Natural killer cell treated with Interleukin-12 subunit alpha and Interleukin-12 subunit beta and Interleukin-15 and Interleukin-18, amount 100 ng/mL, for 72 hours (primary cell): ENCODE measurements at regions not wholly inside any gene's neighbourhood (a gene's known extent, or its start where the extent isn't known, plus 50 kb on each side); places are given as distances from the start of the nearest gene placed in this dataset.

ENCODE experiments used
- ATAC-seq, 2 donors: fragments of 150-1000 bp; cut with Tn5 transposase in 1 of 2; sonication (Bioruptor Pico), chemical (Tn5 transposase) in 1 of 2; 2 replicates each; pipeline ENCODE4 v1.10.0; 2021
- DNase-seq: peaks from one replicate; pipeline ENCODE4 v3.0.0; 2022; ENCODE audit warnings: low spot score
- H3K27ac Mint-ChIP-seq, 2 donors: 1 replicate in 1 of 2; 2 replicates in 1 of 2; pipeline ENCODE4 v1.8.0; 2022; ENCODE audit warnings: mixed read lengths in 2 of 2, mild to moderate bottlenecking in 1 of 2, moderate library complexity in 1 of 2
- H3K27me3 Mint-ChIP-seq, 2 donors: 1 replicate in 1 of 2; 2 replicates in 1 of 2; pipeline ENCODE4 v1.8.0; 2022; ENCODE audit warnings: mixed read lengths in 2 of 2
- H3K36me3 Mint-ChIP-seq: one replicate; pipeline ENCODE4 v1.8.0; 2022; ENCODE audit warnings: mixed read lengths
- H3K4me1 Mint-ChIP-seq, 2 donors: 1 replicate in 1 of 2; 2 replicates in 1 of 2; pipeline ENCODE4 v1.8.0; 2022; ENCODE audit warnings: low read depth in 2 of 2, mixed read lengths in 2 of 2, mild to moderate bottlenecking in 1 of 2
- H3K4me3 Mint-ChIP-seq: one replicate; pipeline ENCODE4 v1.8.0; 2022; ENCODE audit warnings: mixed read lengths
- H3K9me3 Mint-ChIP-seq: 2 replicates; pipeline ENCODE4 v1.8.0; 2022; ENCODE audit warnings: mixed read lengths

DNA sequence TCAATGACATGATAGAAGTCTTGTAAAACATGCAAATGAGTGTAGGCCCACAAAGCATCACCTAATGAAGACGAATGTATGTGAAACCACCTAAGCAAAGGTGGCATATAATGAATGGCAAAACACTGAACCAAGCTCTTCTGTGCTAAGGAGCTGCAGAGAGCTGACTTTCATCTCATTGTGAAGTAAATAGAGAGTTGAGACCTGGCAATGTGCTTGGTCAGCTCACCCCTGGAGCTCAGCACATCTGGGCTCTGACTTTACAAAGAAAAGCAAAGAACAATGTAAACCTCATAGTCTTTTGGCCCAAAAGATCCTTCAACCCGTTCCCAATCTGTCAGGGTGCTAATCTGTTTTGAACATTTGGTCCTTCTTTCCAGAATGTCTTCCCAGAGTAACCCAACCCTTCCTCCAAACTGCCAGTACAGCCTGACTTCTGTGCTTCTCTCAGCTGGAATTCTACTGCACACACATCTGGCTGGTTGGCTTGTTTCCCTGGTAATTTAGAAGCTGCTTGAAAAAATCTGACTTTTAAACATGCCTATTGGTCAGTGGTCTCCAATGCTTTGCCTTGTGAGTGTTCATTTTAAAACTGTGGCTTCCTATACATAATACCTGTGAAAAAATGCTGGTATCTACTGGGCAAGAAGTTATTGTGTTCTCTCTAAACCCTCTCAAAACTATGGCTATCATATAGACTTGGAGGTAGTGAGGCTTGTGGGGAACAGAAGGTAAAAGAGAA lies 101.7 kb downstream of the CD200R1L start:
- DNase-seq = no peak
- no peak for ATAC-seq
- H3K4me1 Mint-ChIP-seq = peaks cover under 1 to 3% of the 10 kb centered on the region in 2 donors
- H3K36me3 Mint-ChIP-seq = no peaks in the 10 kb centered on the region
- peak overlapping the region in 1 of 2 donors; percentile 34 for H3K27ac Mint-ChIP-seq
- no peaks in the 10 kb centered on the region for H3K9me3 Mint-ChIP-seq
- no peaks in the 10 kb centered on the region for H3K27me3 Mint-ChIP-seq
- no peak overlapping the region for H3K4me3 Mint-ChIP-seq

DNA sequence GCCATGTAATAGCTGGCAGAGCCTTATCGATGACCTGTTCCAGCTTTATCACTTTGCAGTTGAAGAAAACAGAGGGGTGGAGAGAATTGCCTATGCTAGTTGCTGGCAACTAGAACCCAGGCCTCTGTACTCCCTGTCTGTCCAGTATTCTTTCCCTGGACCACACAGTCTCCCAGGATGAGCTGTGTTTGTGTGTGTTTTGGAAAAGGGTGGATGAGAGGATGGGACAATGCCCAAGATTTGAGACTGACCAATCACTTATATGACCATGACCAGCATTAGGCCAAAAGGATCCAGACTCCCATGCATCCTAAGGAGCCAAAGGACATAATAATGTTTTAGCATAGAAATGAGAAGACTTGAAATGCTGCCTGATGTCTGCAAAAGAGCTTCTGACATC lies 102.6 kb downstream of the CD200R1L start:
- peaks cover 9 to 10% of the 10 kb centered on the region in 2 donors for H3K4me1 Mint-ChIP-seq
- peak overlapping the region in 1 of 2 donors; percentile 32 for H3K27ac Mint-ChIP-seq
- H3K4me3 Mint-ChIP-seq = no peak overlapping the region
- H3K9me3 Mint-ChIP-seq = no peaks in the 10 kb centered on the region
- no peaks in the 10 kb centered on the region for H3K27me3 Mint-ChIP-seq
- ATAC-seq (no peak), DNase-seq (no peak)
- H3K36me3 Mint-ChIP-seq = no peaks in the 10 kb centered on the region

DNA sequence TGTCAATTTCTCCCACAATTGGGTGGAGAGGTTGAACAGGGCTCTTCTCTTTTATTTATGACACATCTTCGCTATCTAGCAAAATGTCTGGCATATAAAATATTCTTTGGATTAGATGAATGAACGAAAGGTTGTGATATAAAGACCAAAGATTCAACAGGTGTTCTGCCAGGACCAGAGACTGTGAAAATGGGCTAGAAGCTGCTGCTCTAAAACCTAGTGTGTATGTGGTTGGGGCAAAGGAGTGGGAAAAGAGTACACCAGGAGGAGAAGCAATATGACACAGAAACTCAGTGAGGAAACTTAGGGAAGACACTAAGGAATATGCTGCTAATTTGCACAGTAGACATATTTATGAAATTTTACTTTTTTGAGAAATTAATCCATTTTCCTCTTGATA lies 102.0 kb upstream of the CCDC80 start:
- Mint-ChIP-seq H3K27ac (no peak overlapping the region), H3K36me3 (no peaks in the 10 kb centered on the region), H3K4me1 (peaks cover 9 to 10% of the 10 kb centered on the region in 2 donors), H3K27me3 (no peaks in the 10 kb centered on the region), H3K4me3 (no peak overlapping the region), H3K9me3 (no peaks in the 10 kb centered on the region)
- DNase-seq (no peak), ATAC-seq (no peak)

DNA sequence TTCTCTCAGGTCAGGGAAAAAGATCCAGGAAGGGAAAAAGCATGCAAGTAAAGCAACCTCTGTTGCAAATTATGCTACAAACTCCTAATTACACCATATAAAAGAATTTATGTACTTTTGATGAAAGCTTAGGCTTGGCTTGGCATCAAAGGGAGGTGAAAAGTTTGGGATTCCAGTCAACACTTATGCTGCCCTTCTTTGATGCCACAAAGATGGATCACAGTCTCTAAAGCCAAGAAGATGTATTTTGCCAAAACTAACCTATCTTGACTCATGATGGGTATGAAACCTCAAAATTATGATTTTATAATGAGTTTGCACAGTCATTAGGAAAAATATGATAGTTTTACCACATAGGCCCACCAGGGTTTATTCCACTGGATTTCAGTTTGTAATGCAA lies 101.0 kb upstream of the CCDC80 start:
- Mint-ChIP-seq H3K27ac (peak overlapping the region in 1 of 2 donors; percentile 14), H3K36me3 (no peaks in the 10 kb centered on the region), H3K9me3 (no peaks in the 10 kb centered on the region), H3K27me3 (no peaks in the 10 kb centered on the region), H3K4me1 (peaks cover 12 to 13% of the 10 kb centered on the region in 2 donors), H3K4me3 (no peak overlapping the region)
- no peak for ATAC-seq
- no peak for DNase-seq

DNA sequence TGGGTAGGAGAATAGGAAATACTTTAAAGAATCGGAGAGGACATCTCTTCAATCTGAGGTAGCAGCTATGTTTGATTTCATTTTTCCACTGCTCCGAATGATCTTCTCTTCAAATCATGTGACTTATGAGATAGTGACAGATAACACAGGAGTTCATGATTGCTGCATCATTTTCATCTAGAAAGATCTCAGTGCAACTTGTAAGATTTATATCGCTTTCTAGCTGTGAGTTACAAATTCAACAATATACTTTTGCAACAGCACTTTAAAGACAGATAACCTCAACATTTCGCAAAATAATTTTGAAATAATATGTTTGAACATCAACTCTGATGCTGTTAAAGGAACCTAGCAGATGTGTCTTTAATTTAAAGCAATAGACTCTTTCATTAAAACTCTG lies 99.9 kb upstream of the CCDC80 start:
- Mint-ChIP-seq H3K4me3 (no peak overlapping the region), H3K4me1 (peaks cover 14 to 25% of the 10 kb centered on the region in 2 donors), H3K27me3 (no peaks in the 10 kb centered on the region), H3K27ac (peak overlapping the region; percentile 14 to 22), H3K9me3 (no peaks in the 10 kb centered on the region), H3K36me3 (no peaks in the 10 kb centered on the region)
- no peak for DNase-seq
- peak in 1 of 2 donors; percentile 52 for ATAC-seq

DNA sequence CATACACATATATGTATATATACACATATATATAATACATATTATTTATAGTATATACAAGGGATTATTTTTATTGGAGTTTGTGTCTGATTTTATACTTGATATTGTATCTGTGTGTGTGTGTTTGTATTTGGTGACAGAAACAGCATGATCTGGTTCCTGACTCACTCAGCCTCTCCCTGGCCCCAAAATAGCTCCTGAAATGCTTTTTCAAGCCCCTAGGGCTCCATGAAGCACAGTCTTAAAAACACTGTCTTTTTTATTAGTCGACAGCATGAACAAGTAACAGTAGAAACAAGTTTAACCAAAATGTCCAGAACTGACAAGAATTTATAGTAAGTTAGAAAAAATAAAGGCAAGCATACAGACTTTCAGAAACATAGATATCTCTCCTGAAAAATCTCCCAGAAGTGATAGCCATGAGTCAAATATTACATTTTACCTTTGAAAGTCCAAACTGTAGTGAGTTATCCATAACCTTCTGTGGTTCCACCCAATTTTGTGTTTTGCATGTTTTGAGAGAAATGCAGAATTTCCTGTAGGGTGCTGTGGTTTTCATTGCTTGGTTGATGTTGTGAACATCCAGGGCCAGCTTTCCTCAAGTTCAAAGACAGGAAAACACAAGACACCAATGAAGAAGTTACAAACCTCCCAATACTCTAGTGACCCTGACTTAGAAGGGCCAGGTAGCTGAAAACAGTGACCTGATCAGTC lies 98.5 kb upstream of the CCDC80 start:
- peak overlapping the region in 1 of 2 donors; percentile 14 for H3K27ac Mint-ChIP-seq
- no peak overlapping the region for H3K4me3 Mint-ChIP-seq
- ATAC-seq (no peak), DNase-seq (no peak)
- no peaks in the 10 kb centered on the region for H3K36me3 Mint-ChIP-seq
- H3K9me3 Mint-ChIP-seq = no peaks in the 10 kb centered on the region
- no peaks in the 10 kb centered on the region for H3K27me3 Mint-ChIP-seq
- peaks cover 19 to 33% of the 10 kb centered on the region in 2 donors for H3K4me1 Mint-ChIP-seq

DNA sequence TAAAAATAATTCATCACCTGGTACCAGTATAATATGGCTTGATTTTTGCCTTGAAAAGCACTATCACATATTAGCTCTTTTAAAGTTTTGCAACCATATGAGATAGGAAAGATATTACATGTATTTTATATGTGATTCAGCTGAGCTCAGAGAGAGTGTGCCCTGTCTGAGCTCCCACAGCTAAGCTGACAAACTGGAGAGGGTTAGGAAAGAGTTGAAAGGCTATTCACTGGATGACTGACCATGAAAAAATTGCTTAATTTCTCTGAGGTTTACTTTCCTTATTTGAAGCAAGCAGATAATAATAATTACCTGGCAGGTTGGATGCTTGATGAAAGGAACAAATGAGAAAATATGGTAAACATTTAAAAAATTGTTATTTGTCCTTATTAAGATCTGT lies 97.4 kb upstream of the CCDC80 start:
- Mint-ChIP-seq H3K4me3 (no peak overlapping the region), H3K9me3 (no peaks in the 10 kb centered on the region), H3K27me3 (no peaks in the 10 kb centered on the region), H3K36me3 (no peaks in the 10 kb centered on the region), H3K4me1 (peaks cover 19 to 33% of the 10 kb centered on the region in 2 donors), H3K27ac (no peak overlapping the region)
- DNase-seq (no peak), ATAC-seq (no peak)

DNA sequence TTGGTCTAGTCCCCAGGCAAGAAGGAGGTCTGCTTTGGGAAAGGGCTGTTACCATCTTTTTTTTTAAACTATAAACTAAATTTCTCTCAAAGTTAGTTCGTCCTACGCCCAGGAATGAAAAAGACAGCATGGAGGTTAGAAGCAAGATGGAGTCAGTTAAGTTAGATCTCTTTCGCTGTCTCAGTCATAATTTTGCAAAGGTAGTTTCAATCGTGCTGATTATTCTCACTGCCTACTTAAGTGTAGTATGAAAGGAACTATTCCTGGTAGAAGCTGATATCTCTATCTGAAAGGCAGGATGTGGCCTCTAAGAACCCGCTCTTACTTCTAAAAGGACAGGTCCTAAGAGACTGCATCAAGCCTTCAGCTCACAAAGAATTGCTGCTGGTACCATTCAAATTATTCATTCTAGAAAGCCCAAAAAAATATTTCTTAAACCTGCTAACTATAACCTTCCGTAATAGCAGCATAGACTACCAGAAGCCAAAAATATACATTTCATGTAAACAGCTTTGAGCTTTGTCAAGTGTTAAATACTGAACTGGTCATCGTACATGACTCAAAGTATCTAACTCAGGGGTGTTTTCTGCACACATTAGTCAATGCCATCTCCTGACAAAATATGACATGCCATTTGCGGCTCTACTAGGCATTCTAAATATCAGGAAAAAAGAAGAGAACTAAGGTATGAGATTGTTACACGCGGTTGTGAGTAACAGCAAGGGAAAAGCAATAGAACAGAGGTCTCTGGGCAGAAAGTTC lies 96.0 kb upstream of the CCDC80 start:
- Mint-ChIP-seq H3K4me3 (no peak overlapping the region), H3K27me3 (no peaks in the 10 kb centered on the region), H3K4me1 (peaks cover 19 to 33% of the 10 kb centered on the region in 2 donors), H3K36me3 (no peaks in the 10 kb centered on the region), H3K27ac (peak overlapping the region; percentile 20 to 64), H3K9me3 (no peaks in the 10 kb centered on the region)
- ATAC-seq = peak in 1 of 2 donors; percentile 47
- no peak for DNase-seq

DNA sequence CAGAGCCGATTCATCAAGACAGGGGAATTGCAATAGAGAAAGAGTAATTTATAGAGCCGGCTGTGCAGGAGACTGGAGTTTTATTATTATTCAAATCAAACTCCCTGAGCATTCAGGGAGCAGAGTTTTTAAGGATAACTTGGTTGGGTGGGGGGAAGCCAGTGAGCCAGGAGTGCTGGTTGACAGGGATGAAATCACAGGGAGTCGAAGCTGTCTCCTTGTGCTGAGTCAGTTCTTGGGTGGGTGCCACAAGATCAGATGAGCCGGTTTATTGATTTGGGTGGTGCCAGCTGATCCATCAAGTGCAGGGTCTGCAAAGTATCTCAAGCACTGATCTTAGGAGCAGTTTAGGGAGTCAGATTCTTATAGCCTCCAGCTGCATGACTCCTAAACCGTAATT lies 95.4 kb upstream of the CCDC80 start:
- no peaks in the 10 kb centered on the region for H3K27me3 Mint-ChIP-seq
- no peaks in the 10 kb centered on the region for H3K9me3 Mint-ChIP-seq
- H3K4me3 Mint-ChIP-seq = no peak overlapping the region

DNA sequence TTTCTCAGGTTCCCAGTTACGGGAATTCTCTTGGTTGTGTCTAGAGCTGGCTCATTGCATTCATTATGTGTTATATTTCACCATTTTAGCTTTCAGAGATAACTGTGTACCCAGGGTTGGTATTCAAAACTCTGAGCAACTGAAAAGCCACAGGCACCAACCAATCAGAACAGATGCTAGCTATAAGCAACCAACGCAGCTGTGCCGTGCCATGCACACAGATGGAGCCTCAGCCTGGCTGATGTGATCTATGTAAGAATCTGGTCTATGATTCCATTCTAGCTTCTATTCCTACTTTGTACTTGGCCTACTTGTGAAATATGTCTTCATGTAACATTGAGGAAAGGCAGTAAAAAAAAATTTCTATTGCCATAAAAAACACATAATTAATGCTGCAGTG lies 95.0 kb upstream of the CCDC80 start:
- H3K4me1 Mint-ChIP-seq = peaks cover 19 to 33% of the 10 kb centered on the region in 2 donors
- H3K27me3 Mint-ChIP-seq = no peaks in the 10 kb centered on the region
- peak overlapping the region; percentile 20 to 64 for H3K27ac Mint-ChIP-seq
- H3K4me3 Mint-ChIP-seq = no peak overlapping the region
- H3K9me3 Mint-ChIP-seq = no peaks in the 10 kb centered on the region
- no peak for DNase-seq
- no peaks in the 10 kb centered on the region for H3K36me3 Mint-ChIP-seq
- no peak for ATAC-seq

More for the DNA sequence above, 95.4 kb upstream of the CCDC80 start:
- H3K36me3 Mint-ChIP-seq = no peaks in the 10 kb centered on the region
- H3K4me1 Mint-ChIP-seq = peaks cover 19 to 33% of the 10 kb centered on the region in 2 donors
- ATAC-seq = no peak
- DNase-seq = no peak
- H3K27ac Mint-ChIP-seq = peak overlapping the region; percentile 20 to 64

DNA sequence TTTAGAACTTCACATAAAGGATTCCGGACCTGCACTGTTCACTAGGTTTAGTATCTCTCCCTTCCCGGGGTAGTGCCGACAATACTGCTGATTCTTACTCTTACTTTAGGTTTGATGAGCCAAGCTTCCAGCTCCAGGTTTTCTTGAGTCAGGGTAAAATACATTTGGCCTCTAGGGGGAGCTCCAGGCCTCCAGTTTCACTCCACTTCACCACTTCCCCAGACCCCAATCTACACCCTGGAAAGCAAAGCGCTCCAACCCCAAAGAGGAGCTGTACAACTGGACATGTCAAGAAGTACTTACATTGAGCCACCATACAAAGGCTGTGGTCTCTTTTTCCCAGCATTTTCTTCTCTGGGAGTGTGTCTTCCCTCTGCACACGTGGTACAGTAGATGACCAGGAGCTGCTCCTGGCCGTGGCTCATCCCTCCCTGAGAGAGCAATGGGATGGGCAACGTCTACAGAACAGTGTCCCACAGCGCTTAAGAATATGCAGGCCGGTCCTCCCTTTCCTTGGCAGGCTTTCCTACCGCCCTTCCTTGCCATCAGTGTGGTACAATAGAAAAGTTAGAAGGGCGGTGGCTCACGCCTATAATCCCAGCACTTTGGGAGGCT lies 93.9 kb upstream of the CCDC80 start:
- no peaks in the 10 kb centered on the region for H3K27me3 Mint-ChIP-seq
- H3K27ac Mint-ChIP-seq = no peak overlapping the region
- peak; percentile 73 to 75 for ATAC-seq
- H3K4me1 Mint-ChIP-seq = peaks cover 15 to 30% of the 10 kb centered on the region in 2 donors
- H3K36me3 Mint-ChIP-seq = no peaks in the 10 kb centered on the region
- peak; percentile 68 for DNase-seq
- no peak overlapping the region for H3K4me3 Mint-ChIP-seq
- no peaks in the 10 kb centered on the region for H3K9me3 Mint-ChIP-seq

DNA sequence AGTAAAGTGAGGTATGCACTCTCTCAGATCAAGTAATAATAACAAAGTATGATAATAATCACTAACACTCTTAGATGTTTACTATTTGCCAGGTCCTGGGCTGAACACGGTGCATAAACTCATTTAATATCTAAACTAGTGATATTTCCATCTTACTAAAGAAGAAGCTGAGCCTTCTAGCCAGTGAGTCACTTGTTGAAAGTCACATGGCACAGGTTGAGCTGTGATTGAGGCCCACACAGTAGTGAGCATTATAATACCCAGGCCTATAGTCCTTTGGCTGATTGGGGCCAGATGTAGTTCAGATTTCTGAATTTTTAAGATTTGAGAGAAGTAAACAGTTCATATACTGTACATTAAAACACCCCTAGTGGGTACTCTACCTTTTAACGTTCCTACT lies 93.2 kb upstream of the CCDC80 start:
- Mint-ChIP-seq H3K9me3 (no peaks in the 10 kb centered on the region), H3K36me3 (no peaks in the 10 kb centered on the region), H3K27me3 (no peaks in the 10 kb centered on the region), H3K4me3 (no peak overlapping the region), H3K27ac (no peak overlapping the region), H3K4me1 (peaks cover 9 to 24% of the 10 kb centered on the region in 2 donors)
- DNase-seq (no peak), ATAC-seq (peak in 1 of 2 donors; percentile 45)

DNA sequence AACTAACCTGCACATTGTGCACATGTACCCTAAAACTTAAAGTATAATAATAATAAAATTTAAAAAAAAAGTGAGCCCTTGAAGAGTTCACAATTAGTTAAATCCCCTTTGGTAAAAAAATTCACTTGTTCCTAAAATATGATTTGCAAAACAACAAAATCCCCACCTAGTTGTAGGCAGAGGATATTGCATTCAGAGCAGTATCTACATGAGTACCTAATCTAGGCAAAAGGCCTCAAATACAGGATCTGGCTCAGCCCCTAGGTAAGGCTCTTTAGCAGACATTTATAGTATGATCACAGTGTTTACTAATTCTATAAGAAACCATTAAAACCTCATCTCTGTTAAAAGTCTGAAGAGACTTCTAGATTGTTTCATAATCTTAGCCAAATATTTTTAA lies 89.3 kb upstream of the CCDC80 start:
- no peaks in the 10 kb centered on the region for H3K36me3 Mint-ChIP-seq
- DNase-seq (no peak), ATAC-seq (no peak)
- no peak overlapping the region for H3K4me3 Mint-ChIP-seq
- no peaks in the 10 kb centered on the region for H3K9me3 Mint-ChIP-seq
- H3K27me3 Mint-ChIP-seq = no peaks in the 10 kb centered on the region
- H3K27ac Mint-ChIP-seq = no peak overlapping the region
- H3K4me1 Mint-ChIP-seq = peaks cover 5 to 6% of the 10 kb centered on the region in 2 donors
